H1 (cell line): ENCODE measurements at regions not wholly inside any gene's neighbourhood (a gene's known extent, or its start where the extent isn't known, plus 50 kb on each side); places are given as distances from the start of the nearest gene placed in this dataset.

Experiments
- KDM4A ChIP-seq: IDR thresholded peaks from one replicate; pipeline ENCODE4 v1.7.1; 2012; ENCODE audit warnings: low read depth, mild to moderate bottlenecking, moderate library complexity, low read length, inconsistent platforms; ENCODE audit not compliant: severe bottlenecking
- KDM5A ChIP-seq: fragments of 200-600 bp; IDR thresholded peaks from 2 replicates; pipeline ENCODE4 v1.7.1; 2012; ENCODE audit warnings: mild to moderate bottlenecking, low read length, inconsistent platforms, mixed read lengths
- MAFK ChIP-seq: IDR thresholded peaks from 2 replicates; pipeline ENCODE4 v1.6.1; 2012; ENCODE audit warnings: low read depth, mild to moderate bottlenecking, improper control_type of control experiment, low read length
- POLR2AphosphoS5 ChIP-seq: IDR thresholded peaks from 2 replicates; pipeline ENCODE4 v1.6.1; 2011; ENCODE audit warnings: low read depth, low read length
- SP4 ChIP-seq: IDR thresholded peaks from 2 replicates; pipeline ENCODE4 v1.6.1; 2012; ENCODE audit warnings: low read length, inconsistent platforms
- TAF7 ChIP-seq: optimal IDR thresholded peaks from 2 replicates; pipeline ENCODE3; 2011; ENCODE audit warnings: low read depth, mild to moderate bottlenecking, inconsistent platforms, low read length, moderate library complexity, borderline replicate concordance
- TBP ChIP-seq: IDR thresholded peaks from 2 replicates; pipeline ENCODE4 v1.6.1; 2011; ENCODE audit warnings: low read depth, low read length, improper control_type of control experiment

- no peak for TF ChIP-seq TAF7
- no peak for TF ChIP-seq SP4
- TF ChIP-seq POLR2AphosphoS5 = no peak
- TF ChIP-seq MAFK = no peak
- TF ChIP-seq KDM4A = no peak
- TF ChIP-seq TBP = no peak
- no peak for TF ChIP-seq KDM5A
- TF ChIP-seq, all 59 proteins: peak for 0
Observed at GRCh38 chr2:83565181-83565580, 893.9 kb downstream of the SUCLG1 start (continued).
